ENCODE measurements at regions not wholly inside any gene's neighbourhood (a gene's known extent, or its start where the extent isn't known, plus 50 kb on each side); places are given as distances from the start of the nearest gene placed in this dataset.

DNA sequence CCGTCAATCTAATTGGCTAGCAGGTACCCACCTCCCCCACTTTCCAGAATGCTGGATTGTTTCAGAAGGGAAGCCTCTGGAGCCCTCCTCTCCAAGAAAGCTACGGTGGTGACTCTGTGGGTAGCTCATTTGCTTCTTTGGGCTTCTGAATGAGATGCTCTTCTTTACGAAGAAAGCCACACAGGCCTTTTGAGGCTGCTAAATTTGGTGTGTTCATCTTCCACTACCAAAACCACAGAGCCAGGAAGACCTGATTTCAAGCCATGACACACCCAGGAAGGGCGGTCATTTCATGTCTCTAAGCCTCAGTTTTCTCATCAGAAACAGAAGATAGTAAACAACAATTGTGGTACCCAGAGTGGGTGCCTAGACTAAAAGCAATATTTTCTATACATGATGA is 901.2 kb downstream of the KCNMA1 start:
- ChIA-PET CTCF (ENCODE audit: partially characterized antibody) (interaction anchor here (1.3 kb wide), 1 partner anchor 52 kb away, joined by 4 read pairs; no protein-coding TSS in a partner anchor), POLR2A (ENCODE audit: partially characterized antibody) (no interaction called here)
- Histone ChIP-seq H2BK20ac (ENCODE audit: low read length) (no peak overlapping the region), H3K23ac (ENCODE audit: insufficient read length) (no peak overlapping the region), H3K14ac (ENCODE audit: insufficient read length) (no peak overlapping the region), H3K9me3 (ENCODE audit: insufficient read depth in 2 of 2, low read depth in 1 of 2, low read length in 1 of 2) (peaks cover 1 to 2% of the 10 kb centered on the region in 2 experiments; a peak in 1 of 4 replicates), H3K79me1 (ENCODE audit: low read depth, low read length) (no peaks in the 10 kb centered on the region), H3K4me1 (replicated peaks in 1 of 4; ENCODE audit: control insufficient read depth in 3 of 4, insufficient read depth in 4 of 4, low read length in 3 of 4) (peaks cover 0 to 4% (median 0%) of the 10 kb centered on the region in 4 experiments; a peak in 1 of 7 replicates), H2BK12ac (ENCODE audit: low read depth, low read length) (no peak overlapping the region), H3K4me2 (ENCODE audit: insufficient read depth in 1 of 2, low read depth in 2 of 2, low read length in 2 of 2) (no peak overlapping the region), H4K5ac (ENCODE audit: insufficient read length, low read depth, low read length) (no peak overlapping the region), H3K4ac (replicated peaks; ENCODE audit: insufficient read length, low read depth, low read length) (no peak overlapping the region), H2AFZ (ENCODE audit: low read length) (peak overlapping the region; percentile 96), H3K18ac (ENCODE audit: extremely low read depth, low read length) (no peak overlapping the region; the same call in 1 of the 2 replicates), H3K4me3 (ENCODE audit: extremely low read depth in 1 of 4, insufficient read depth in 2 of 4, low read depth in 3 of 4, low read length in 4 of 4) (no peak overlapping the region), H2BK15ac (ENCODE audit: low read length) (no peak overlapping the region), H3K23me2 (ENCODE audit: low read depth, low read length) (no peaks in the 10 kb centered on the region), H2BK120ac (replicated peaks; ENCODE audit: low read depth, low read length) (no peak overlapping the region), H2BK5ac (ENCODE audit: low read depth, low read length) (no peak overlapping the region), H3K9ac (replicated peaks in 1 of 4; ENCODE audit: extremely low read depth in 1 of 4, low read depth in 3 of 4, low read length in 3 of 4) (no peak overlapping the region), H4K8ac (ENCODE audit: extremely low read depth, insufficient read depth, low read length) (no peak overlapping the region), H3K56ac (replicated peaks; ENCODE audit: insufficient read length, low read depth, low read length) (no peak overlapping the region), H4K91ac (replicated peaks; ENCODE audit: insufficient read length, low read length) (no peak overlapping the region), H3K27me3 (replicated peaks in 1 of 4; ENCODE audit: control insufficient read depth in 3 of 4, extremely low read depth in 1 of 4, insufficient read depth in 3 of 4, low read length in 3 of 4) (no peaks in the 10 kb centered on the region), H3K79me2 (ENCODE audit: control insufficient read depth in 1 of 2, insufficient read depth in 2 of 2, low read length in 2 of 2) (no peaks in the 10 kb centered on the region), H3K36me3 (ENCODE audit: control insufficient read depth in 2 of 4, insufficient read depth in 4 of 4, low read length in 3 of 4) (no peaks in the 10 kb centered on the region), H3K27ac (ENCODE audit: low read depth, low read length) (no peak overlapping the region), H2AK5ac (ENCODE audit: low read depth, low read length) (no peak overlapping the region), H4K20me1 (replicated peaks in 1 of 2; ENCODE audit: control insufficient read depth in 1 of 2, insufficient read depth in 2 of 2, low read length in 2 of 2) (no peaks in the 10 kb centered on the region)
- TF ChIP-seq SP2 (IDR thresholded peaks at IDR 0.05; ENCODE audit: low read length) (no peak), EP300 (IDR thresholded peaks at IDR 0.05; ENCODE audit: borderline replicate concordance in 1 of 2, low read depth in 2 of 2, low read length in 2 of 2) (no peak), RNF2 (IDR thresholded peaks at IDR 0.05; ENCODE audit: borderline replicate concordance, low read depth, low read length, missing control alignments, poor library complexity, severe bottlenecking) (no peak), TEAD4 (IDR thresholded peaks at IDR 0.05; ENCODE audit: low read depth, low read length) (no peak), RBBP5 (IDR thresholded peaks at IDR 0.05; ENCODE audit: borderline replicate concordance, low read depth, low read length) (no peak)
- TF ChIP-seq, protein P1, sequence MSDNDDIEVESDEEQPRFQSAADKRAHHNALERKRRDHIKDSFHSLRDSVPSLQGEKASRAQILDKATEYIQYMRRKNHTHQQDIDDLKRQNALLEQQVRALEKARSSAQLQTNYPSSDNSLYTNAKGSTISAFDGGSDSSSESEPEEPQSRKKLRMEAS (IDR thresholded peaks at IDR 0.05) = no peak
- TF ChIP-seq, protein P2, sequence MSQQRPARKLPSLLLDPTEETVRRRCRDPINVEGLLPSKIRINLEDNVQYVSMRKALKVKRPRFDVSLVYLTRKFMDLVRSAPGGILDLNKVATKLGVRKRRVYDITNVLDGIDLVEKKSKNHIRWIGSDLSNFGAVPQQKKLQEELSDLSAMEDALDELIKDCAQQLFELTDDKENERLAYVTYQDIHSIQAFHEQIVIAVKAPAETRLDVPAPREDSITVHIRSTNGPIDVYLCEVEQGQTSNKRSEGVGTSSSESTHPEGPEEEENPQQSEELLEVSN (IDR thresholded peaks at IDR 0.05) = no peak
- no peak for DNase-seq (ENCODE audit: low read depth in 1 of 2, low spot score in 2 of 2)
- WGBS, 2 experiments (ENCODE audit: extremely low coverage in 1 of 2, insufficient coverage in 1 of 2, insufficient read length in 1 of 2, insufficient replicate concordance in 2 of 2, low coverage in 1 of 2, low lambda C conversion rate in 2 of 2, missing lambda C conversion rate in 1 of 2) = 82% methylated on average over 4 of the region's 4 CpGs; no CpG with 5 or more reads in 1 of the 2 experiments
- FAIRE-seq = no peak
